GM21423 (cell line): ENCODE measurements at regions not wholly inside any gene's neighbourhood (a gene's known extent, or its start where the extent isn't known, plus 50 kb on each side); places are given as distances from the start of the nearest gene placed in this dataset.

Source experiments
- ATAC-seq: cut with Tn5 transposase; IDR thresholded peaks from one replicate; pipeline ENCODE4 v1.9.1; 2021; ENCODE audit warnings: mild to moderate bottlenecking, moderate library complexity; ENCODE audit not compliant: unreplicated experiment

DNA sequence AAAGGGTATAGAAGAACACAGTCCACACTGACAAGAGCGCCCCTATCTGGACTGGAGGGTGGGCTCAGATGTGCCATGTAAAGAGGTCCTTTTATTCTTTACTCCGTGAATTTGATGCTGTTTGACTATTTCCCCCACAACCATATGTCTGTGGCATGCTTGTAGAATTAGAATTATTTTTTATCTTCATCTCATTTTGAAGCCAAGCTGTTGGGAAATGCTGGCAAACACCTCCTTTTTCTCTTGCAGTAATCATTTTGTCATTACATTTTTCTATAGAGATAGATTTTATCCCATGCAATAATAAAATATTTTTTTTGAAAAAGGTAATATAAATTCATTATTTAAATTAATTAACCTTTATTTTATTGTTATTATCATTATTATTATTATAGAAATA lies 926.6 kb upstream of the AUTS2 start:
- ATAC-seq: no peak

- no peak for ATAC-seq
Observed at GRCh38 chr7:68674826-68675225, 923.4 kb upstream of the AUTS2 start.

- no peak for ATAC-seq
Observed at GRCh38 chr7:68676813-68677535, 921.3 kb upstream of the AUTS2 start.

DNA sequence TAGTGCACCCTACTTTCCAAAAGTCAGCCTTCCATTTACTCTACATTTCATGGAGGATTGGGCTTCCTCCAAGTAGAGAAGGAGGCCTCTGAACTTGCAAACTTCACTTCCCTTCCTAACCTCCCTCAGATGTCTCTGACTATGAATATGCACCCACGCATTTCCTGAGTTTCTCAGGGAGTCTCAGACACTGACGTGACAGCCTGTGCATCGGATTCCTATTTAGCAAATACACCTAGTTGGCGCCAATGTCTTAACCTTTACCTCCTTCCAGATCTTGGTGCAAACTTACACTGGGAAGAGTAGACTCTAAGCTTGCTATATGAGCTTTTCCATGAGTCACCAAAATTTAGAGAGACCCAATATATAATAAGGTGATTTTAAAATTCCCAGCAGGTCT lies 920.1 kb upstream of the AUTS2 start:
- ATAC-seq: no peak

DNA sequence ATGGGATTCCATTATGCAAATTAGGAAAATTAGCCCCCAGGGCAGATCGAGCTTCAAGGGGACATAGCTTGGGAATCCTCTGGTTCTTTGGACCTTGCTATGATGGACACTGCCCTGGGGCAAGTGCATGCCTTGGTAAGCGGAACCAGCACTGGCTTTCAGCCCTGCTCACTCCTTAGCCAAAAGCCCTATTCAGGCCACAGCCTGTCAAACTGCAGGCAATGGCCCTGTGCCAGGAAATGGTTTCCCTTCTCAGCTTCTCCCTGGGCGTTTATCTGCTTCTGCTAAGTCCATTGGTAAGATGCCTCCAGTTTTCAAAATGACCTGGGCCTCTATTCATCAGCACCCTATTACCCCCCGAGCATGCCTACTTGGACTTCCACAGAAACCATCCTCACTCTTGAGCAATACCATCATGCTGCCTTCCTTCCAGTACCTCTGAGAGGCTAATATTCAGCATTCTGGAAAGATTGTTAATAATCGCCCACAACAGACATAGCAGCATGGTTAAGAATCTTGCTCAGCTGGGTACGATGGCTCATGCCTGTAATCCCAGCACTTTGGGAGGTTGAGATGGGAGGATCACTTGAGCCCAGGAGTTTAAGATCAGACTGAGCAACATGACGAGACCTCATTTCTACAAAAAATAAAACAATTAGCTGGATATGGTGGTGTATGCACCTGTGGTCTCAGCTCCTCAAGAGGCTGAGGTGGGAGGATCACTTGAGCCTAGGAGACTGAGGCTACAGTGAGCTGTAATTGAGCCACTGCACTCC lies 918.6 kb upstream of the AUTS2 start:
- ATAC-seq: no peak

- no peak for ATAC-seq
Observed at GRCh38 chr7:68680235-68680872, 917.9 kb upstream of the AUTS2 start.

DNA sequence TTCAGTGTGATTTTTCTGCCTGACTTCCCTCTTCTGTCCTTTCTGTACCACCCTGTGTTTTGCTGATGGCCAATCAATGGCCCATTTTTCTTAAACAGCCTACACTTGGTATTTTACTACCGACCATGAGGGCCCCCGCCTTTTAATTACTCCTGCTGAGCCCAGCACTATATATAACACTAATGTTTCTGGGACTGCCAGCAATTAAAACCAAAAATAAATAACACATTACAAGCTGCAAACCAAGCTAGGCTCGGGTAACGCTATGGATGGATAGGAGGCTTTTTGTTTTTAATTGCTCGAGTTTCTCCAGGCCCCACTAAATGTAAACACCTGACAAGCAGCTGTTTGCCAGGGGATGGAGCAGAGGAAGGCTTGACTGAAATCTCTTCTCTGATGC lies 915.4 kb upstream of the AUTS2 start:
- no peak for ATAC-seq

DNA sequence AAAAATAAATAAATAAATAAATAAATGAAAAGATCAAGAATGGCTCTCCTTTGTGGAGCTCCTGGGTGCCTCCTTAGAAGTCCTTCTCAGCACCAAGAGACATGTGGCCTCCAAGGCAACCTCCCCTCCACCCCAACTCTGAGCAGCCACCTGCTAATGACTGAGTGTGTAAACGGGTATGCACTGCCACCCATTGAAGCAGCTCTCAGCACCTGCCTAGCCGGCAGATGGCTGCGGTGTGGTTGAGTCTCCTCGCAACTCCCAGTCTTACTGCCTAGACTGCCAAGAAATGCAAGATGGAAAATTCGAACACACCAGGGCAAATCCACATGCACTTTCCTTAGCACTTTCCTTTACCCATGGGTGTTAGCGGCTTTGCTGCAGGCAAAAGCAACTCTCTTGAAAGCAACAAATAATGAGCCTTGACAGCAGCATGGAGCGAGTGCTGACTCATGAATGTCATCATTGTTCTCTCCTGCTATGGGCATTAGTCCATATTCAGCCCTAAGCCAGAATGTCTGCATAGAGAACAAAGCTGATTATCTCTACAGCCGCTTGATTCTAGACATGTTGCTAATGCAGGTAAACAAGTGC lies 913.9 kb upstream of the AUTS2 start:
- no peak for ATAC-seq

GRCh38 chr7:68684996-68685395 lies 913.3 kb upstream of the AUTS2 start:
- no peak for ATAC-seq

GRCh38 chr7:68688416-68689086 lies 909.7 kb upstream of the AUTS2 start:
- ATAC-seq: no peak

DNA sequence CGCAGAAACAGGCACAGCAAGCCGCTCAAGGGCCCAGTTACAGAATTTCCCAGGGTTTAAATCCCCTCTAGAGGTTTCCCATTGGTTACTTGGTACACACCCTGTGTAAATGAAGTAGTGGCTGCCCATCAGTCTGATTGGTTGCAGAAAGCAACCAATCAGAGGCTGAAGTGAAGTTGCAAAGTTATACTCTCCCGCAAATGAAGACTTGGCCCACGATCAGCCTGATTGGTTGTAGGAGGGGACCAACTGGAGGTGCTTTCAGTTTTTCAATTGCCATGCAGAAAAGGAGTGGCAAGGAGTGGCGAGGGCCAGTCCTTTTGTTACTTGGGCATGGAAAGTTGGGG lies 909.2 kb upstream of the AUTS2 start:
- no peak for ATAC-seq

GRCh38 chr7:68691261-68692216 lies 906.7 kb upstream of the AUTS2 start:
- no peak for ATAC-seq

DNA sequence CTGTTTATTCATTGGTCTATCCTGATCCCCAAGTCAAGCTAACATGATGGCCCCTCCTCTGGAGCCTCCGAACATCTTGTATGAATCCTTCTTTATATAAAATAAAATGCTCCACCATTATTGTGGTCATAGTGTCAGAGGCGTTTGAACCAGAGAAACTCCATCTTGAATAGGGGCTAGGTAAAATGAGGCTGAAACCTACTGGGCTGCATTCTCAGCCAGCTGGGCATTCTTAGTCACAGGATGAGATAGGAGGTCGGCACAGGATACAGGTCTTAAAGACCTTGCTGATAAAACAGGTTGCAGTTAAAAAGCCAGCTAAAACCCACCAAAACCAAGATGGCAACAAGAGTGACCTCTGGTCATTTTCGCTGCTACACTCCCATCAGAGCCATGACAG lies 905.8 kb upstream of the AUTS2 start:
- ATAC-seq: no peak

GRCh38 chr7:68694656-68695055 lies 903.6 kb upstream of the AUTS2 start:
- no peak for ATAC-seq

DNA sequence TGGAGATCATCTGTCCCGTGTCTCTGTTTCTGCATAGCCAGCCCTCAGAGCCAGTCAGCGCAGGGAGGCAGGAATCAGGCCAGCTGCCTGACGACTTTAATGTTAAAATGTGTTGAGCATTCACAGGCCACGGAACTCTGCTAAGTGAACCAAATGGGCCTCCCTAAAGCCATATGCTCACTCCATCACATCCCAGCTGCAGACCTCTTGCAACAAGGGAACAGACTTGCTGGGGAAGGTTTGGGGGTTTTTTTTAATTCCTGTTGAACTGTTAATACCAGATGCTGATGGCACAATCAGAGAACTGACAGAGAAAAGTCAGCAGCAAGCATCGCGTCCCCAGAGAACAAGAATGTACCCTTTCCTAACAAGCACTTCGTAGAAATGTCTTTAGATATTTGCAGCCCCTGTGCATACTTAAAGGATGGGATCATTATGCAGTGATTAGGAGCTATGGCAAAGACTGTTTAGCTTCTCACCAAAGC lies 900.4 kb upstream of the AUTS2 start:
- no peak for ATAC-seq

GRCh38 chr7:68699090-68699711 lies 899.1 kb upstream of the AUTS2 start:
- no peak for ATAC-seq

DNA sequence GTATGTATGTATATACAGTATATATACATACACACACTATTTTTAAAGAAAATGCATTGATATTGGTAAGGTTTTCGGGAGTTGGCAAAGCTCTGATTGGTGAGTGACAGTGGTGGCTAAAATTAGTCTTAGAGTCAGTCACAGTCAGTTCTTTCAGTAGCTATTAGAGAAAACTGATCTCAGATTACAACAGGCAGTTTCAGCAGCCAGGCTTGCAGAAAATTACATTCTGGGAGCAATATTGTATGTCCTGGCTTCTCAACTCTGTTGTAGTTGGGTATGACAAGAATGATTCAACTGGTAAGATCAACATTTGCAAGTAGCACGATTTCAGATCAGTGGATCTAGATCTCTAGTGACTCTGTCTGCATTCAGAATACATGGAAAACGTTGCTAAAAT lies 897.9 kb upstream of the AUTS2 start:
- ATAC-seq: no peak

GRCh38 chr7:68706291-68706690 lies 892.0 kb upstream of the AUTS2 start:
- no peak for ATAC-seq

- ATAC-seq: no peak
Observed at GRCh38 chr7:68707159-68707558, 891.1 kb upstream of the AUTS2 start.
